GM23338 (cell line): ENCODE measurements at regions not wholly inside any gene's neighbourhood (a gene's known extent, or its start where the extent isn't known, plus 50 kb on each side); places are given as distances from the start of the nearest gene placed in this dataset.

ENCODE experiments used
- ATAC-seq: fragments of 200-7000 bp; cut with Tn5 transposase; 3 replicates; pipeline ENCODE4 v1.9.1; 2020
- DNase-seq: peaks from one replicate; pipeline ENCODE4 v3.0.0-alpha.2; 2015; ENCODE audit warnings: low spot score
- H2AFZ ChIP-seq: fragments of 200-600 bp; sonication (generic); 2 replicates; pipeline ENCODE4 v1.8.0; 2016; ENCODE audit warnings: antibody characterized with exemption, mild to moderate bottlenecking, moderate library complexity
- H3F3A ChIP-seq: fragments of 200-600 bp; sonication (generic); replicated peaks from 2 replicates; pipeline ENCODE4 v1.8.0; 2017; ENCODE audit warnings: antibody characterized with exemption, mixed run types, low read depth
- H3K27ac ChIP-seq: fragments of 200-600 bp; sonication (generic); 2 replicates; pipeline ENCODE4 v1.6.1; 2016; ENCODE audit warnings: low read depth
- H3K27me3 ChIP-seq: fragments of 200-600 bp; sonication (generic); 2 replicates; pipeline ENCODE4 v1.8.0; 2016; ENCODE audit warnings: mild to moderate bottlenecking, mixed run types, moderate library complexity; ENCODE audit not compliant: insufficient read depth
- H3K36me3 ChIP-seq: fragments of 200-600 bp; sonication (generic); 2 replicates; pipeline ENCODE4 v1.8.0; 2016; ENCODE audit warnings: mild to moderate bottlenecking; ENCODE audit not compliant: insufficient read depth
- H3K4me1 ChIP-seq: fragments of 200-600 bp; sonication (generic); 2 replicates; pipeline ENCODE4 v1.8.0; 2016; ENCODE audit warnings: mild to moderate bottlenecking, moderate library complexity; ENCODE audit not compliant: insufficient read depth
- H3K4me2 ChIP-seq: fragments of 200-600 bp; sonication (generic); 2 replicates; pipeline ENCODE4 v1.7.1; 2017; ENCODE audit warnings: mixed run types
- H3K4me3 ChIP-seq: fragments of 200-600 bp; sonication (generic); 2 replicates; pipeline ENCODE4 v1.6.1; 2016; ENCODE audit warnings: mixed run types
- H3K79me2 ChIP-seq: fragments of 200-600 bp; sonication (generic); replicated peaks from 2 replicates; pipeline ENCODE4 v1.8.0; 2017; ENCODE audit warnings: mild to moderate bottlenecking; ENCODE audit not compliant: insufficient read depth
- H3K9me2 ChIP-seq: fragments of 200-600 bp; sonication (generic); 2 replicates; pipeline ENCODE4 v1.8.0; 2017; ENCODE audit not compliant: insufficient read depth
- H4K20me1 ChIP-seq: fragments of 200-600 bp; sonication (generic); replicated peaks from 2 replicates; pipeline ENCODE4 v1.8.0; 2017; ENCODE audit warnings: mild to moderate bottlenecking; ENCODE audit not compliant: insufficient read depth
- H3K27ac Mint-ChIP-seq: 2 replicates; pipeline ENCODE4 v1.8.0; 2020; ENCODE audit warnings: inconsistent platforms, mild to moderate bottlenecking, moderate library complexity, mixed read lengths
- H3K27me3 Mint-ChIP-seq: 3 replicates; pipeline ENCODE4 v1.8.0; 2022; ENCODE audit warnings: low read depth, mild to moderate bottlenecking, moderate library complexity, mixed read lengths, inconsistent platforms; ENCODE audit not compliant: insufficient read depth, poor library complexity
- H3K36me3 Mint-ChIP-seq: 3 replicates; pipeline ENCODE4 v1.8.0; 2021; ENCODE audit warnings: low read depth, mild to moderate bottlenecking, inconsistent platforms, moderate library complexity, mixed read lengths
- H3K4me1 Mint-ChIP-seq: 3 replicates; pipeline ENCODE4 v1.8.0; 2020; ENCODE audit warnings: mild to moderate bottlenecking, inconsistent platforms, mixed read lengths
- H3K4me3 Mint-ChIP-seq: 3 replicates; pipeline ENCODE4 v1.8.0; 2021; ENCODE audit warnings: moderate library complexity, mild to moderate bottlenecking, inconsistent platforms, mixed read lengths
- H3K9me3 Mint-ChIP-seq: 3 replicates; pipeline ENCODE4 v1.8.0; 2020; ENCODE audit warnings: moderate library complexity, mild to moderate bottlenecking, inconsistent platforms, mixed read lengths
- EZH2 ChIP-seq: fragments of 200-600 bp; sonication (generic); IDR thresholded peaks from one replicate; pipeline ENCODE4 v1.8.0; 2017; ENCODE audit warnings: antibody characterized with exemption, mild to moderate bottlenecking, low read depth; ENCODE audit not compliant: unreplicated experiment
- EZH2phosphoT487 ChIP-seq: fragments of 200-600 bp; sonication (generic); IDR thresholded peaks from one replicate; pipeline ENCODE4 v1.8.1; 2018; ENCODE audit warnings: antibody characterized with exemption; ENCODE audit not compliant: unreplicated experiment
- POLR2AphosphoS5 ChIP-seq: IDR thresholded peaks from 2 replicates; pipeline ENCODE4 v1.6.1; 2016; ENCODE audit warnings: antibody characterized with exemption, low read depth
- REST ChIP-seq: IDR thresholded peaks from one replicate; pipeline ENCODE4 v1.6.1; 2018; ENCODE audit warnings: antibody characterized with exemption; ENCODE audit not compliant: unreplicated experiment
- STAT1 ChIP-seq: IDR thresholded peaks from one replicate; pipeline ENCODE4 v1.6.1; 2016; ENCODE audit warnings: antibody characterized with exemption; ENCODE audit not compliant: unreplicated experiment
- ZNF114 ChIP-seq: fragments of 250-450 bp; sonication (Bioruptor Pico); IDR thresholded peaks from 2 replicates; pipeline ENCODE4 v1.5.0; 2020; ENCODE audit warnings: mild to moderate bottlenecking, moderate library complexity
- ZNF462 ChIP-seq: fragments of 250-450 bp; sonication (Bioruptor Pico); IDR thresholded peaks from 2 replicates; pipeline ENCODE4 v1.5.0; 2020; ENCODE audit warnings: mild to moderate bottlenecking, moderate library complexity

GRCh38 chr1:172814428-172814827 is 155.5 kb downstream of the FASLG start (continued):
- no peak for TF ChIP-seq ZNF462 (CRISPR knock-in tag)
- TF ChIP-seq EZH2phosphoT487 = no peak
- no peak for TF ChIP-seq EZH2
- TF ChIP-seq ZNF114 (CRISPR knock-in tag) = no peak
- no peak for TF ChIP-seq POLR2AphosphoS5

GRCh38 chr1:172815740-172816139 is 156.8 kb downstream of the FASLG start:
- peaks cover 21% of the 10 kb centered on the region for H3K36me3 Mint-ChIP-seq
- Histone ChIP-seq H3K27me3 (no peaks in the 10 kb centered on the region), H3K79me2 (no peaks in the 10 kb centered on the region), H3K4me3 (no peak overlapping the region), H3K4me2 (no peak overlapping the region), H3K27ac (no peak overlapping the region), H4K20me1 (no peaks in the 10 kb centered on the region), H3K4me1 (no peaks in the 10 kb centered on the region), H3K36me3 (no peaks in the 10 kb centered on the region), H3K9me2 (0 out of 2 replicates have a peak, but pooled peaks cover 3% of the 10 kb centered on the region), H2AFZ (no peak overlapping the region), H3F3A (no peaks in the 10 kb centered on the region)
- ATAC-seq (no peak), DNase-seq (no peak)
- no peak overlapping the region for H3K4me3 Mint-ChIP-seq
- H3K27ac Mint-ChIP-seq = no peak overlapping the region
- no peak for TF ChIP-seq ZNF114 (CRISPR knock-in tag)
- TF ChIP-seq REST = no peak
- no peak for TF ChIP-seq STAT1
- peaks cover 7% of the 10 kb centered on the region; the same call in 1 of the 3 replicates for H3K4me1 Mint-ChIP-seq
- peaks cover 32% of the 10 kb centered on the region for H3K9me3 Mint-ChIP-seq
- H3K27me3 Mint-ChIP-seq = peaks cover 3% of the 10 kb centered on the region
